ENCODE measurements at regions not wholly inside any gene's neighbourhood (a gene's known extent, or its start where the extent isn't known, plus 50 kb on each side); places are given as distances from the start of the nearest gene placed in this dataset.

DNA sequence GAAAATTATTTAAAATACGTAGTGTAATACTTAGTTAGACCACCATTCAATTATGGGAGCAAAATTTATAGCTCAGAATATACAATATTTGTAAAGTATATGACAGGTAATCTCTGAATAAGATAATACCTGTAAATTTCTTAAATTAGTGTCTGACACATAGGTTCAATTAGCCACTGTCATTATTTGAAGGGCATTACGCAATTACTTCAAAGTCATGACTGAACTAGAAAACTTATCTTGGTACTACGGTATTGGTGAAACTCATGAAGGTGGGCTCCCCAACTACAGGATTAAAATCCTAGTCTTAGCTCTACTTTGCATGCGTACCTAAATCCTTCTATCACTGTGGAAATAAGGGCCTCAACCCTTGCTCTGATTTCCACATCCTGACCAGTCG lies 860.7 kb downstream of the PCDH19 start:
- ATAC-seq (ENCODE audit: low read depth) (no peak), DNase-seq (no peak)
- H3K27ac ChIP-seq (ENCODE audit: insufficient read depth, low read length) = no peak overlapping the region
- H2BK15ac ChIP-seq (ENCODE audit: low read depth, low read length) = no peak overlapping the region
- intact Hi-C loops (cut with micrococcal nuclease) = no loop called here
- H3K9ac ChIP-seq (ENCODE audit: low read depth, low read length) = no peak overlapping the region
- H2BK20ac ChIP-seq (ENCODE audit: low read depth, low read length) = no peak overlapping the region
- no peak overlapping the region for H4K8ac ChIP-seq (ENCODE audit: low read depth in 2 of 2, low read length in 2 of 2)
- no peak overlapping the region for H2BK120ac ChIP-seq (ENCODE audit: low read depth, low read length)
- H3K9me1 ChIP-seq (ENCODE audit: insufficient read depth, low read length) = no peaks in the 10 kb centered on the region
- no peaks in the 10 kb centered on the region for H3K79me1 ChIP-seq (ENCODE audit: low read depth in 1 of 2, low read length in 2 of 2)
- TF ChIP-seq MAFK (IDR thresholded peaks at IDR 0.05; ENCODE audit: low read depth, low read length) (no peak), MAZ (IDR thresholded peaks at IDR 0.05; ENCODE audit: borderline replicate concordance, low read depth, low read length) (no peak), RFX5 (IDR thresholded peaks at IDR 0.05; ENCODE audit: low read depth, low read length) (no peak), CEBPB (IDR thresholded peaks at IDR 0.05; ENCODE audit: low read depth, low read length) (peak; percentile 68), MXI1 (IDR thresholded peaks at IDR 0.05; ENCODE audit: borderline replicate concordance, low read depth, low read length) (no peak)
- in situ Hi-C loops (cut with MboI; ENCODE audit: low sequenced_read_pairs) = no loop called here
- dilution Hi-C loops (cut with HindIII; ENCODE audit: low sequenced_read_pairs, unreplicated experiment) = no loop called here
- CTCF ChIA-PET = no interaction called here
- H4K20me1 ChIP-seq (ENCODE audit: insufficient read depth, low read length) = no peaks in the 10 kb centered on the region
- no peak overlapping the region for H3K56ac ChIP-seq (ENCODE audit: extremely low read depth, insufficient read depth, low read length)
- no TSS peak for BruUV-seq (replicated peaks)
- H2AK9ac ChIP-seq (replicated peaks; ENCODE audit: low read depth, low read length, poor library complexity) = no peak overlapping the region
- no peak overlapping the region for H4K5ac ChIP-seq (ENCODE audit: low read depth, low read length)
- no peak overlapping the region for H3K23ac ChIP-seq (ENCODE audit: low read depth, low read length)
- no peak overlapping the region for H2AFZ ChIP-seq (replicated peaks; ENCODE audit: low read length, poor library complexity)
- no peak overlapping the region for H3K4me2 ChIP-seq (ENCODE audit: low read depth, low read length)
- H2BK5ac ChIP-seq (ENCODE audit: low read depth, low read length, poor library complexity, severe bottlenecking) = no peak overlapping the region
- H3K14ac ChIP-seq (replicated peaks; ENCODE audit: low read depth, low read length) = no peak overlapping the region
- no peaks in the 10 kb centered on the region for H3K36me3 ChIP-seq (ENCODE audit: control insufficient read depth, insufficient read depth, low read length)
- H3K18ac ChIP-seq (ENCODE audit: low read depth, low read length) = no peak overlapping the region
- H3K4ac ChIP-seq (ENCODE audit: low read depth, low read length) = no peak overlapping the region
- H3K9me3 ChIP-seq (ENCODE audit: control insufficient read depth, insufficient read depth, low read length) = no peaks in the 10 kb centered on the region
- POLR2A ChIA-PET (ENCODE audit: unreplicated experiment) = no interaction called here
- no peak overlapping the region for H3K4me3 ChIP-seq (ENCODE audit: insufficient read depth, low read depth, low read length)
- no peak overlapping the region for H4K91ac ChIP-seq (ENCODE audit: insufficient read depth, low read depth, low read length)
- H3K27me3 ChIP-seq (ENCODE audit: control insufficient read depth, insufficient read depth, low read length) = no peaks in the 10 kb centered on the region
- WGBS, 2 experiments (ENCODE audit: extremely low coverage in 2 of 2, insufficient read length in 1 of 2) = no CpG with 5 or more reads among the region's 5 CpGs
- H2AK5ac ChIP-seq (ENCODE audit: low read depth, low read length) = no peak overlapping the region
- no peaks in the 10 kb centered on the region for H3K4me1 ChIP-seq (ENCODE audit: control insufficient read depth, insufficient read depth, low read length)

Data from IMR-90 (cell line).